ENCODE measurements at regions not wholly inside any gene's neighbourhood (a gene's known extent, or its start where the extent isn't known, plus 50 kb on each side); places are given as distances from the start of the nearest gene placed in this dataset.

DNA sequence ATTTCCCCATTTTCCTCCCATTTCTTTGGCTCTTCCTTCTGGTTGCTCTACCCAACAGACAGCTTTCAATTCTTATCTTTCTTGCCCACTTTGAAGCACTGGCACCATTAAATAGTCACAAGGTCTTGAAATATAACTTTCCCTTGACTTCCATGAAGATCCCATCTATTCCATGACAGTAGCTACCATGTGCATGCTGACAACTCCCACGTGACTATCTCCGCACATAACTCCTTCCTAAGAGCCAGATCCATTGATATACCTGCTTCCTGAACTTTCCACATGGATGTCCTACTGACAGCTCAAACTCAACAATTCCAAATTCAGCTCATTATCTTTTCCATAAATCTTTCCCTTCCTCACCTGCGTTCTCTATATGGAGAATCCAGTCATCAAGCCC is 101.4 kb downstream of the RIN2 start:
- TF ChIP-seq, protein P1, sequence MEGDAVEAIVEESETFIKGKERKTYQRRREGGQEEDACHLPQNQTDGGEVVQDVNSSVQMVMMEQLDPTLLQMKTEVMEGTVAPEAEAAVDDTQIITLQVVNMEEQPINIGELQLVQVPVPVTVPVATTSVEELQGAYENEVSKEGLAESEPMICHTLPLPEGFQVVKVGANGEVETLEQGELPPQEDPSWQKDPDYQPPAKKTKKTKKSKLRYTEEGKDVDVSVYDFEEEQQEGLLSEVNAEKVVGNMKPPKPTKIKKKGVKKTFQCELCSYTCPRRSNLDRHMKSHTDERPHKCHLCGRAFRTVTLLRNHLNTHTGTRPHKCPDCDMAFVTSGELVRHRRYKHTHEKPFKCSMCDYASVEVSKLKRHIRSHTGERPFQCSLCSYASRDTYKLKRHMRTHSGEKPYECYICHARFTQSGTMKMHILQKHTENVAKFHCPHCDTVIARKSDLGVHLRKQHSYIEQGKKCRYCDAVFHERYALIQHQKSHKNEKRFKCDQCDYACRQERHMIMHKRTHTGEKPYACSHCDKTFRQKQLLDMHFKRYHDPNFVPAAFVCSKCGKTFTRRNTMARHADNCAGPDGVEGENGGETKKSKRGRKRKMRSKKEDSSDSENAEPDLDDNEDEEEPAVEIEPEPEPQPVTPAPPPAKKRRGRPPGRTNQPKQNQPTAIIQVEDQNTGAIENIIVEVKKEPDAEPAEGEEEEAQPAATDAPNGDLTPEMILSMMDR (IDR thresholded peaks at IDR 0.05): no peak
- no peak for TF ChIP-seq EP300 (IDR thresholded peaks at IDR 0.05)
- no peak for TF ChIP-seq POLR2A (IDR thresholded peaks at IDR 0.05)
- DNase-seq (ENCODE audit: low spot score in 2 of 2): no peak
- no peak overlapping the region for H3K4me3 ChIP-seq
- no peaks in the 10 kb centered on the region for H3K4me1 ChIP-seq
- 96 to 98% methylated on average over 3 of the region's 3 CpGs for WGBS, 2 donors
- H3K27ac ChIP-seq: no peak overlapping the region
- H3K36me3 ChIP-seq: no peaks in the 10 kb centered on the region
- no peaks in the 10 kb centered on the region for H3K9me3 ChIP-seq
- H3K27me3 ChIP-seq: no peaks in the 10 kb centered on the region

DNA sequence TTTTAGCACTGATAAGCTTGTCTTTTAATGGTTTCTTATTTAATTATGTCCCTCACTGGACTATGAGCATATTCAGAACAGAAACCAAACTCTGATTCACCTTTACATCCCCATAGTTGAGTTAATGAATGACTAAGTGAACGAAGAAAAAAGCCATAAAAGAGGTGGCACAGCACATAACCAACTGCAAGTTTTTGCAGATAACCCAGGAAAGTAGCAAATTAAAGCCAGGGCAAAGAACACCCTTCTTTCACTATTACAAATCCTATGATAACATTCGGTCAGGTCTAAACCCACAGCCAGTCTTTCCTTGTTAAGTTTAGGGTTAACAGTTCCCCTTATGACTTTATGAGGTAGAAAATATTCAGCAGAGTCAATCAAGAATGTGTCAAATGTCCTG is 102.7 kb downstream of the RIN2 start:
- Histone ChIP-seq H3K36me3 (no peaks in the 10 kb centered on the region), H3K9me3 (no peaks in the 10 kb centered on the region), H3K27ac (no peak overlapping the region), H3K27me3 (no peaks in the 10 kb centered on the region), H3K4me3 (no peak overlapping the region), H3K4me1 (no peaks in the 10 kb centered on the region)
- TF ChIP-seq, protein P1 (IDR thresholded peaks at IDR 0.05): no peak
- no peak for TF ChIP-seq POLR2A (IDR thresholded peaks at IDR 0.05)
- TF ChIP-seq EP300 (IDR thresholded peaks at IDR 0.05): no peak
- WGBS, 2 donors: 66 to 90% methylated on average over 2 of the region's 2 CpGs
- no peak for DNase-seq (ENCODE audit: low spot score in 2 of 2)

DNA sequence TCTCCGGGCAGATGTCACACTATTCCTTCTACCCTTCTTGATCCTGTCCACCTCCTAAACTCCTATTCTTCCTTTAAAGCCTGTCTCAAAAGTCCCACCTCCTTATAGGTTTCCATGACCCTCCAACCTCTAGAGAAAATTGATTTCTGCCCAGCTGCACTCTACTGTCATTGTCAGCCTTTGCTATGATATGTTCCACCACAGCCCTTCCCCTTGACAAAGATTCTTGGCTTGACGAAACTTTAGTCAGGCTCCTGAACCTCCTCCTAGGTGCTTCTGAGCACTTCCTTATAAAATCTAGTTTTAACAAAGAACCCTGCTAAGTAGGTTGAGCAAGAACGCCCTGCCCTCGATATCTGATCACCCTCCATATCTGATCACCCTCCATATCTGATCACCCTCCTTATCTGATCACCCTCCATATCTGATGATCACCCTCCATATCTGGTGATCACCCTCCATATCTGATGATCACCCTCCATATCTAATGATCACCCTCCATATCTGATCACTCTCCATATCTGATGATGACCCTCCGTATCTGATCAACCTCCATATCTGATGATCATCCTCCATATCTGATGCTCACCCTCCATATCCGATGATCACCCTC is 103.2 kb downstream of the RIN2 start:
- DNase-seq (ENCODE audit: low spot score in 2 of 2): no peak
- WGBS, 2 donors: 93 to 97% methylated on average over 6 of the region's 6 CpGs
- Histone ChIP-seq H3K4me1 (no peaks in the 10 kb centered on the region), H3K9me3 (no peaks in the 10 kb centered on the region), H3K4me3 (no peak overlapping the region), H3K27ac (no peak overlapping the region), H3K36me3 (no peaks in the 10 kb centered on the region), H3K27me3 (no peaks in the 10 kb centered on the region)
- TF ChIP-seq, protein P1 (IDR thresholded peaks at IDR 0.05): no peak
- TF ChIP-seq EP300 (IDR thresholded peaks at IDR 0.05): no peak
- TF ChIP-seq POLR2A (IDR thresholded peaks at IDR 0.05): no peak

DNA sequence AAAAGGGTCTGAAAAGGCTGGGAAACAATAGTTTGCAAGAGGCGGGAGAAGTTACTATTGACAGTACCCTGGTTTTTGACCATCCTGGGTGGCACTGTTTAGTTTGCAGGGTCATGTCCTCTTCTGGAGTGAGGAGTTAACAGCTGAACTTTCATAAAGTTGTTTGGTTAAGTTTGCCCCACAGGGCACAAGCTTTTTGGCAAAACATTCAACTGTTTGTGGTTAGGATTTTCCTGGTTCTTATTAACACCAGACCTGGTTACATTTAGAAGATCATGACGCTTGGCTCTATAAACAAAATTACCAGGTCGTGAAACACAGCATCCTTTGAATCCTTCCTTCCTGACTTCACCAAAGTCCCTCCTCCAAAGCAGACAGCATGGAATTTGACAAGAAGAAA is 106.1 kb downstream of the RIN2 start:
- no peaks in the 10 kb centered on the region for H3K4me1 ChIP-seq
- peaks cover 0 to 3% (median 0%) of the 10 kb centered on the region in 3 donors for H3K36me3 ChIP-seq
- no peak overlapping the region for H3K4me3 ChIP-seq
- WGBS, 2 donors: 38 to 56% methylated on average over 3 of the region's 3 CpGs
- no peaks in the 10 kb centered on the region for H3K9me3 ChIP-seq
- no peaks in the 10 kb centered on the region for H3K27me3 ChIP-seq
- no peak for DNase-seq (ENCODE audit: low spot score in 2 of 2)
- no peak for TF ChIP-seq POLR2A (IDR thresholded peaks at IDR 0.05)
- no peak for TF ChIP-seq EP300 (IDR thresholded peaks at IDR 0.05)
- TF ChIP-seq, protein P1 (IDR thresholded peaks at IDR 0.05): no peak
- H3K27ac ChIP-seq: no peak overlapping the region

DNA sequence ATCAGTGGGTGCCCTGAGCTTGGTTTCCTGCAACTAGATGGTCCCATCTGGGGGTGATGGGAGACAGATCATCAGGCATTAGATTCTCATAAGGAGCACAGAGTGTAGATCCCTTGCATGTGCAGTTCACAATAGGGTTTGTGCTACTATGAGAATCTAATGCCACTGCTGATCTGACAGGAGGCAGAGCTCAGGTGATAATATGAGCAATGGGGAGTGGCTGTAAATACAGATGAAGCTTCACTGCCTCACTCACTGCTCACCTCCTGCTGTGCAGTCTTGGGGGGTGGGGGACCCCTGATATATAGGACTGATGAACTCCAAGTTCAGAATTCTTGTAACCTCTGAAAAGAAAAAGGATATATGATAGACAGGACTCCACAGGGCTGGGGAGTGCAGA is 108.0 kb downstream of the RIN2 start:
- no peak for DNase-seq (ENCODE audit: low spot score in 2 of 2)
- Histone ChIP-seq H3K27me3 (no peaks in the 10 kb centered on the region), H3K4me1 (no peaks in the 10 kb centered on the region), H3K36me3 (peaks cover 0 to 7% (median 0%) of the 10 kb centered on the region in 3 donors), H3K4me3 (no peak overlapping the region), H3K27ac (no peak overlapping the region), H3K9me3 (no peaks in the 10 kb centered on the region)
- TF ChIP-seq POLR2A (IDR thresholded peaks at IDR 0.05) (no peak), EP300 (IDR thresholded peaks at IDR 0.05) (no peak)
- TF ChIP-seq, protein P1 (IDR thresholded peaks at IDR 0.05): no peak

Measured in tibial nerve (tissue), 4 donors.